ENCODE measurements at regions not wholly inside any gene's neighbourhood (a gene's known extent, or its start where the extent isn't known, plus 50 kb on each side); places are given as distances from the start of the nearest gene placed in this dataset.
A peak's percentile ranks its signal among the peaks of the same experiment; 100 is the strongest.

DNA sequence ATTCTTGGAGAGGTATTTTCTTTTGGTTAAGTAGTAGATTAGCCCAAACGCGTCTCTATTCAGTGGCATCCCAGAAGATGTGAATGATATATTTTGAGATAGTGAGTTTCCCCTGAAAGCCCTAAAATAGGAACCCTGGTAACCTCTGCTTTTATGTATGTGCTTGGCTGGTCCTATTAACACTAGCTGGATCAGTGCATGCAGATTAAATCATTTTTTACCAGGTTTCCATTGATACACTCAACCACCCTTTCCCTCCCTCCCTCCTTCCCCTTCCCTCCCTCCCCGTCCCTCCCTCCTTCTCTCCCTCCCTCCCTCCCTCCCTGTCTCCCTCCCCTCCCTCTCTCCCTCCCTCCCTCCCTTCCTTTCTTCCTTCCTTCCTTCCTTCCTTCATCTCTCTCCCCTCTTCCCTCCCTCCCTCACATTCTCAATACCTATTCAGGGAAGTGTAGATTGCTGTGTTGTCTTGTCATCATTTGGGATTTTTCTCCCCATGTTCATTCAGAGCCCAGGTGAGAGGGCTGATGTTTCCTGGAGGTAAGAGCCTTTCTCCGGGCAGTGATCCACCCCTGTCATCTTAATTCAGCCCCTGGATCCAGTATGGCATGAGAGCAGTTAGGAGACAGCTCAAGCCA is 406.8 kb downstream of the PRDM2 start:
- Histone ChIP-seq H4K20me1 (ENCODE audit: control insufficient read depth, extremely low read depth, insufficient read depth, low read length) (no peaks in the 10 kb centered on the region), H3K9ac (ENCODE audit: control insufficient read depth, extremely low read depth, insufficient read depth, low read length) (no peak overlapping the region), H3K9me3 (ENCODE audit: control insufficient read depth, low read depth, low read length) (no peaks in the 10 kb centered on the region), H3K27me3 (ENCODE audit: control insufficient read depth, extremely low read depth, insufficient read depth, low read length) (peaks cover 3% of the 10 kb centered on the region), H3K9me1 (ENCODE audit: control insufficient read depth, extremely low read depth, insufficient read depth, low read length) (no peaks in the 10 kb centered on the region), H3K4me1 (ENCODE audit: control insufficient read depth, extremely low read depth, insufficient read depth, low read length) (no peaks in the 10 kb centered on the region), H2AFZ (ENCODE audit: control insufficient read depth, low read length) (no peak overlapping the region), H3K36me3 (ENCODE audit: control insufficient read depth in 2 of 2, extremely low read depth in 1 of 2, insufficient read depth in 2 of 2, low read length in 2 of 2) (no peaks in the 10 kb centered on the region), H3K4me2 (ENCODE audit: control insufficient read depth, extremely low read depth, insufficient read depth, low read depth, low read length) (no peak overlapping the region), H3K79me2 (ENCODE audit: control insufficient read depth, insufficient read depth, low read length) (no peaks in the 10 kb centered on the region), H3K4me3 (ENCODE audit: control insufficient read depth in 2 of 3, extremely low read depth in 1 of 3, insufficient read depth in 2 of 3, low read depth in 1 of 3, low read length in 3 of 3) (no peak overlapping the region), H3K27ac (ENCODE audit: control insufficient read depth, insufficient read depth, low read length) (no peak overlapping the region)
- no peak for FAIRE-seq
- no peak for DNase-seq (ENCODE audit: low read depth, low spot score)
- TF ChIP-seq EZH2 (IDR thresholded peaks at IDR 0.05; ENCODE audit: low read length) (no peak), CTCF (optimal IDR thresholded peaks at IDR 0.05 in 1 of 3, IDR thresholded peaks at IDR 0.05 in 1 of 3, conservative IDR thresholded peaks at IDR 0.05 in 1 of 3; ENCODE audit: extremely low read depth in 1 of 3, insufficient read depth in 2 of 3, low read length in 3 of 3) (no peak)
- dilution Hi-C loops (cut with MboI; ENCODE audit: extremely low pct_ligation_motif_present, low sequenced_read_pairs): no loop called here

GRCh38 chr1:14108356-14109275 is 408.6 kb downstream of the PRDM2 start:
- Histone ChIP-seq H3K79me2 (ENCODE audit: control insufficient read depth, insufficient read depth, low read length) (no peaks in the 10 kb centered on the region), H3K9me1 (ENCODE audit: control insufficient read depth, extremely low read depth, insufficient read depth, low read length) (no peaks in the 10 kb centered on the region), H3K9me3 (ENCODE audit: control insufficient read depth, low read depth, low read length) (no peaks in the 10 kb centered on the region), H3K9ac (ENCODE audit: control insufficient read depth, extremely low read depth, insufficient read depth, low read length) (no peak overlapping the region), H3K4me1 (ENCODE audit: control insufficient read depth, extremely low read depth, insufficient read depth, low read length) (no peaks in the 10 kb centered on the region), H3K36me3 (ENCODE audit: control insufficient read depth in 2 of 2, extremely low read depth in 1 of 2, insufficient read depth in 2 of 2, low read length in 2 of 2) (no peaks in the 10 kb centered on the region), H3K27ac (ENCODE audit: control insufficient read depth, insufficient read depth, low read length) (no peak overlapping the region), H2AFZ (ENCODE audit: control insufficient read depth, low read length) (no peak overlapping the region), H3K4me3 (ENCODE audit: control insufficient read depth in 2 of 3, extremely low read depth in 1 of 3, insufficient read depth in 2 of 3, low read depth in 1 of 3, low read length in 3 of 3) (no peak overlapping the region), H3K4me2 (ENCODE audit: control insufficient read depth, extremely low read depth, insufficient read depth, low read depth, low read length) (no peak overlapping the region), H4K20me1 (ENCODE audit: control insufficient read depth, extremely low read depth, insufficient read depth, low read length) (no peaks in the 10 kb centered on the region), H3K27me3 (ENCODE audit: control insufficient read depth, extremely low read depth, insufficient read depth, low read length) (peaks cover 3% of the 10 kb centered on the region)
- TF ChIP-seq EZH2 (IDR thresholded peaks at IDR 0.05; ENCODE audit: low read length) (no peak), CTCF (optimal IDR thresholded peaks at IDR 0.05 in 1 of 3, IDR thresholded peaks at IDR 0.05 in 1 of 3, conservative IDR thresholded peaks at IDR 0.05 in 1 of 3; ENCODE audit: extremely low read depth in 1 of 3, insufficient read depth in 2 of 3, low read length in 3 of 3) (no peak)
- dilution Hi-C loops (cut with MboI; ENCODE audit: extremely low pct_ligation_motif_present, low sequenced_read_pairs): no loop called here
- DNase-seq (ENCODE audit: low read depth, low spot score) (no peak), FAIRE-seq (peak; percentile 9)
